Right lobe of liver (tissue), 4 donors: ENCODE measurements at regions not wholly inside any gene's neighbourhood (a gene's known extent, or its start where the extent isn't known, plus 50 kb on each side); places are given as distances from the start of the nearest gene placed in this dataset.

Experiments used
- POLR2A ChIP-seq: fragments of 450-650 bp; IDR thresholded peaks from one replicate; pipeline ENCODE4 v1.6.1; 2017; ENCODE audit warnings: antibody characterized with exemption, mild to moderate bottlenecking
- TF ChIP-seq, protein P1 (sequence below), 4 donors: fragments of 200-600 bp in 3 of 4; fragments of 450-650 bp in 1 of 4; IDR thresholded peaks; one replicate each; pipeline versions ENCODE4 v1.5.1 to v1.8.0; 2016 to 2022; ENCODE audit warnings: antibody characterized with exemption in 4 of 4, mild to moderate bottlenecking in 2 of 4
- donor health status: DM: no; HTN: no; CAD: no.
- donor health status: DM: no; HTN: no; CAD: no.
- donor health status: DM: no; HTN: yes; CAD: no.

DNA sequence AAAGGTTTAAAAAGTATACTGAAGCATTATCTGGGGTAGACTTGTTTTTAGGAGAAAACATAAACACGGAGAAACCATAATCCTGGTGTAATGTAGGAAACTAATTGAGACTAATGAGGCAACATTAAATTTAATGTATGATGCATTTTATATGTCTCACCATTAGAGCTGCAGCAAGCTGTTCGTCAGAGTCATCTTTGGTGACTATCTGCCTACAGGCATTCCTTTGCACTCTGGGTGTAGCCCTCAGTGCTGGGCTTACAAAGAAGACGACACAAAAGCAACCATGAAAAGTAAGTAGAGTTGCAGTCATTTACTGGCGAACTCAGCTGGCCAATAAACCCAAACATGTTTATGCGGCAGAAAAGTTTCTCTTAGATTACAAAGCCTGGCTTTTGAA is 415.3 kb upstream of the ZEB2 start:
- TF ChIP-seq, protein P1, sequence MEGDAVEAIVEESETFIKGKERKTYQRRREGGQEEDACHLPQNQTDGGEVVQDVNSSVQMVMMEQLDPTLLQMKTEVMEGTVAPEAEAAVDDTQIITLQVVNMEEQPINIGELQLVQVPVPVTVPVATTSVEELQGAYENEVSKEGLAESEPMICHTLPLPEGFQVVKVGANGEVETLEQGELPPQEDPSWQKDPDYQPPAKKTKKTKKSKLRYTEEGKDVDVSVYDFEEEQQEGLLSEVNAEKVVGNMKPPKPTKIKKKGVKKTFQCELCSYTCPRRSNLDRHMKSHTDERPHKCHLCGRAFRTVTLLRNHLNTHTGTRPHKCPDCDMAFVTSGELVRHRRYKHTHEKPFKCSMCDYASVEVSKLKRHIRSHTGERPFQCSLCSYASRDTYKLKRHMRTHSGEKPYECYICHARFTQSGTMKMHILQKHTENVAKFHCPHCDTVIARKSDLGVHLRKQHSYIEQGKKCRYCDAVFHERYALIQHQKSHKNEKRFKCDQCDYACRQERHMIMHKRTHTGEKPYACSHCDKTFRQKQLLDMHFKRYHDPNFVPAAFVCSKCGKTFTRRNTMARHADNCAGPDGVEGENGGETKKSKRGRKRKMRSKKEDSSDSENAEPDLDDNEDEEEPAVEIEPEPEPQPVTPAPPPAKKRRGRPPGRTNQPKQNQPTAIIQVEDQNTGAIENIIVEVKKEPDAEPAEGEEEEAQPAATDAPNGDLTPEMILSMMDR (IDR thresholded peaks at IDR 0.05), result no peak
- no peak for TF ChIP-seq POLR2A
